SJSA1 (cell line): ENCODE measurements at regions not wholly inside any gene's neighbourhood (a gene's known extent, or its start where the extent isn't known, plus 50 kb on each side); places are given as distances from the start of the nearest gene placed in this dataset.

Experiments
- DNase-seq, 2 experiments: peaks; one replicate each; pipeline ENCODE4 v3.0.0-alpha.2; 2015 to 2020; ENCODE audit warnings: low spot score in 2 of 2, low read depth in 1 of 2
- H3K27ac ChIP-seq: fragments of 250-450 bp; sonication (Bioruptor Pico); 2 replicates; pipeline ENCODE4 v1.5.1; 2020; ENCODE audit warnings: mild to moderate bottlenecking, moderate library complexity
- H3K27me3 ChIP-seq: fragments of 250-450 bp; sonication (Bioruptor Pico); replicated peaks from 2 replicates; pipeline ENCODE4 v1.5.1; 2020; ENCODE audit warnings: mild to moderate bottlenecking, moderate library complexity
- H3K36me3 ChIP-seq: fragments of 250-450 bp; sonication (Bioruptor Pico); 2 replicates; pipeline ENCODE4 v1.5.1; 2020; ENCODE audit warnings: mild to moderate bottlenecking
- H3K4me1 ChIP-seq: fragments of 250-450 bp; sonication (Bioruptor Pico); replicated peaks from 2 replicates; pipeline ENCODE4 v1.6.1; 2021; ENCODE audit warnings: mild to moderate bottlenecking
- H3K4me3 ChIP-seq: fragments of 250-450 bp; sonication (Bioruptor Pico); 2 replicates; pipeline ENCODE4 v1.5.1; 2020; ENCODE audit warnings: mild to moderate bottlenecking
- H3K9me3 ChIP-seq: fragments of 250-450 bp; sonication (Bioruptor Pico); replicated peaks from 2 replicates; pipeline ENCODE4 v1.5.1; 2020; ENCODE audit warnings: mild to moderate bottlenecking

DNA sequence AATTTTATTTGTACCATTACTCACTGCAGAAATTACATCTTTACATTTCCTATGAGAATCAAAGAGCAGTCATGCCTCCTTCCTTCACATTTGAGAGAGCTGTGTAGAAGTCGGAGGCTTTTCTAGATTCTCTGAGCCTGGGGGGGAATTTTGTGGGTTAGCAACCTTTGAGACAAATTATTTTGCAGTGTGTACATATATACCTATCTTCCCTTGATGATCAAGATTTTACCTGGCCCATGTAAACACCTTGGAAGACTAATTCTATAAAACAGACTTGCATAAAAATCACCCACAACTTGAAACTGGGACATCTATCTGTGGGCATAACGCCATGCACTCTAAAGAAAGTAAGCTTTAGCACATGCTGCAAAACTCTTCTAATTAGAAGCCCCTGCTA lies 491.5 kb upstream of the MDFIC2 start:
- Histone ChIP-seq H3K4me1 (no peaks in the 10 kb centered on the region), H3K27me3 (no peaks in the 10 kb centered on the region), H3K4me3 (no peak overlapping the region), H3K9me3 (no peaks in the 10 kb centered on the region), H3K36me3 (no peaks in the 10 kb centered on the region), H3K27ac (no peak overlapping the region)
- no peak for DNase-seq

DNA sequence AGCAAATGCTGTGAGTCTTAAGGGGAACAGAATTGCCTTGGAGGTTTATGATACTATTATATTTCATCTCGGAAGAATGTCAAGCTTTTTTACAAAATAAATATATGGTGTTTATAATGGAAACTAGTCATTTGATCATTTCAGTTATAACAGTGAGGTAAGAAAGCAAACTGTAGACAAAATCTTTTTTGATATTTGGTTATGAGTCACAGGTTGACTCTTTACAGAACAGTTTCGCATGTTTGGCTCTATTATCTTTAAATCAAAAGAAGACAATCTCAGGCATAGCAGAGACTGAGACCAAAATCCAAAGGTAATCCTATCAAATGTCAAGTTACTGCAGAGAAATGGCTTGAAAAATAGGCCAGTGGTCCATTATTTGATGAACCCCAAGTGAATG lies 490.9 kb upstream of the MDFIC2 start:
- Histone ChIP-seq H3K36me3 (no peaks in the 10 kb centered on the region), H3K4me1 (no peaks in the 10 kb centered on the region), H3K9me3 (no peaks in the 10 kb centered on the region), H3K4me3 (no peak overlapping the region), H3K27ac (no peak overlapping the region), H3K27me3 (no peaks in the 10 kb centered on the region)
- DNase-seq = no peak

DNA sequence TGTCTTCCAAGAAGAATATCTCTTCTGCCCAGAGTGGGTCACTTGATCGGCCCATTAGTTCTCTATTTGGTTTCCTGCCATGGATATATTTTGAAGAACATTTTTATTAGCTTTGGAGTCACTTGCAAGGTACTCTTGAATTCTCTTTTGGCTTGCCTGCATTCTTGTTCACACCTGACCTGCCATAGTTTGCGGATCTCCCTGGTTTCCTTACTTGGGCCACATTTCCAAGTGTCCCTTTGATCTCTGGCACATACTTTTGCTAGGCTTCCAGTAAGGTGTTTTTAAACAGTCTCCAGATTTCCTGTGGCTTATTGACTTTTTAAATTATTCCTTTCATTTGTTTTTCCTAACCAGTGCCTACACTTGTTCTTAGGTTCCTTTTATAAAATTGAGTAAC lies 488.5 kb upstream of the MDFIC2 start:
- H3K36me3 ChIP-seq = no peaks in the 10 kb centered on the region
- H3K9me3 ChIP-seq = no peaks in the 10 kb centered on the region
- no peaks in the 10 kb centered on the region for H3K27me3 ChIP-seq
- no peak for DNase-seq
- H3K27ac ChIP-seq = no peak overlapping the region
- H3K4me1 ChIP-seq = no peaks in the 10 kb centered on the region
- no peak overlapping the region for H3K4me3 ChIP-seq

DNA sequence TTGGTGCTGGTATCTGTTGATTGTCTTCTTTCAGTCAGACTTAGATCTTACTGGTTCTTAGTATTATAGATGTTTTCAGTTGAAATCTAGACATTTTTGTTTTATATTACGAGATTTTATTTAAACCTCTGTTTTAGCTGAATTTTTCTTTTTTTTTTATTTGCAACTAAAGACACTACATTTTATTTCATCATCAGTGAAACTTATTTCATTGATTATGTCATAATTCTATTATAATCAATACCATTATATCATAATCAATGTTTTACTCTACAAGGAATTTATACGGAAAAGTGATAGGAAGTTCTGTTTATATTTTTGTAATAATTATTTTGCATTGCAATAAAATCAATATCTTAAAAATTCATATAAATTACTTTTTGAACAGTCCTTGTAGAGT lies 477.4 kb upstream of the MDFIC2 start:
- Histone ChIP-seq H3K4me3 (no peak overlapping the region), H3K36me3 (no peaks in the 10 kb centered on the region), H3K27ac (no peak overlapping the region), H3K27me3 (no peaks in the 10 kb centered on the region), H3K4me1 (no peaks in the 10 kb centered on the region), H3K9me3 (no peaks in the 10 kb centered on the region)
- DNase-seq = no peak

DNA sequence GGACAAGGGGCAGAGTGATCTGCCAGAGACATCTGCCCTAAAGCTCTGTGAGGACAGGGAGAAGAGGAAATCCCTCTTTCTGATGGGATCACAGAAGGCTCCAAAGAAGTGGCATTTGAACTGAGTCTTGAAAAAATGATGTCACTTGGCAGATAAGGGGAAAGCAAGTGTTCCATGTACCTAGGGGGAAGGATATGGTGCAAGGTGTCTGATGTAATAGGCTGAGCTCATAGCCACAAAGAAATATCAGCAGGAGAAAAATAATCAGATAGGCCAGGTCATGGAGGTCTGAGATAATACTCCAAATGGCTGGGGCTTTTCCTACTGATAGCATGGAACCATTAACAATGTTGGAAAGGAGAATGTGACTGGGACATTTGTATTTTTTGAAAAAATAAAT lies 468.4 kb upstream of the MDFIC2 start:
- no peak for DNase-seq
- Histone ChIP-seq H3K9me3 (no peaks in the 10 kb centered on the region), H3K36me3 (no peaks in the 10 kb centered on the region)

DNA sequence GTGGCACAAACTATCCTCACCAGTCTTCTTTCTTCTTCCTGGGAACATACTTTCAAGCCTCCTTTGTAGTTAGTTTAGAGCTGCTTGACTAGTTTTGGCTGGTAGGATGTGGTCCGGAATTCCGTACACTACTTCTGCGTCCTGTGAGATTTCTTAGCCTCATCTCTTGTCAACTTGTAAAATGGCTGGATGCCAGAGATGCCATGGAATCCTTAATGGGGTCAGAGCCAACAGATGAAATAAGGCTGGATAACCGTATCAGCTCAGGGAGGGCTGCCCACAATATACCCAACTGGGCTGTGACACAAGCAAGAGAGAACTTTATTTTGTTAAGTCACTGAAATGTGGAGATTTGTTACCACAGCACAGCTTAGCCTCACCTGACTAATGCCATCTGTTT lies 466.9 kb upstream of the MDFIC2 start:
- DNase-seq = no peak
- no peaks in the 10 kb centered on the region for H3K4me1 ChIP-seq
- no peaks in the 10 kb centered on the region for H3K9me3 ChIP-seq
- H3K4me3 ChIP-seq = no peak overlapping the region
- H3K36me3 ChIP-seq = no peaks in the 10 kb centered on the region
- no peak overlapping the region for H3K27ac ChIP-seq
- H3K27me3 ChIP-seq = no peaks in the 10 kb centered on the region

More for the DNA sequence above, 468.4 kb upstream of the MDFIC2 start:
- no peaks in the 10 kb centered on the region for H3K4me1 ChIP-seq
- H3K27ac ChIP-seq = no peak overlapping the region
- H3K27me3 ChIP-seq = no peaks in the 10 kb centered on the region
- H3K4me3 ChIP-seq = no peak overlapping the region

DNA sequence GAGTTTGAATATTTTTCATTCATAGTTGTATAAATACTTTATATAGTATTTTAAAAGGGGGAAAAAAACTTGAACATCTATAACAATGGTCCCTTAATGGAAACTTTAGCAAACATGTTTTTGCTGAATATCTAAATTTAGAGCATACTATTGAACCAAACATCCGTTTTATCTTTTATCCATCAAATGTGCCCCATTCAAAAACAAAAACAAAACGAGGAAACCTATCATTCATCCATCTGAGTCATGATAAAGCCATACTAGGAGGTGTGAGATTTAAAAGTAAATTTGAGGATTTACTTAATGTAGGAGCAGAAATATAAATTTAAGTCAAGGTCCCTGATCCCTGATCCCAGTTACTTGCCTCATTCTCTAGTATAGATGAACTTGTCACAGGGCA lies 463.6 kb upstream of the MDFIC2 start:
- Histone ChIP-seq H3K4me3 (no peak overlapping the region), H3K4me1 (no peaks in the 10 kb centered on the region; the same call in 1 of the 2 replicates), H3K27ac (no peak overlapping the region), H3K9me3 (no peaks in the 10 kb centered on the region), H3K36me3 (no peaks in the 10 kb centered on the region), H3K27me3 (no peaks in the 10 kb centered on the region)
- DNase-seq = no peak

DNA sequence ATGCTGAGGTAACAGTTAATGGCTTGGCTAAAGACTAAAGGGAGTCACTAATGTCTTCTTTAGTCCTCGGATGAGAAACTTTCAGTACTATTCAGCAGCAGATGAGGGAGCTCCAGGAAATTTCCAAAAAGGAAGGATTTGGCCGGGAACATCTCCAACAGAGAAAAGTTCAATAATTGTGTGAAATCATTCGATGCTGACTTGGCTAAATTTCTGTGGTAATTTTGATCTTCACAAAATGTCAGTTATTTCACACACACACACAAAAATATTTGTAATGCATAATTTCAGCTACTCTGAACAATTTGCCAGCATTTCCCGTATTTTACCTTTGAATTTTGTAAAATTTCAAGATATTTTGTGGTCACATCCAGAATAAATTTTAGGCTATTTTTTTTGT lies 462.8 kb upstream of the MDFIC2 start:
- Histone ChIP-seq H3K4me3 (no peak overlapping the region), H3K9me3 (no peaks in the 10 kb centered on the region), H3K27me3 (no peaks in the 10 kb centered on the region), H3K27ac (no peak overlapping the region), H3K36me3 (no peaks in the 10 kb centered on the region), H3K4me1 (peaks cover 4% of the 10 kb centered on the region)
- DNase-seq = no peak

DNA sequence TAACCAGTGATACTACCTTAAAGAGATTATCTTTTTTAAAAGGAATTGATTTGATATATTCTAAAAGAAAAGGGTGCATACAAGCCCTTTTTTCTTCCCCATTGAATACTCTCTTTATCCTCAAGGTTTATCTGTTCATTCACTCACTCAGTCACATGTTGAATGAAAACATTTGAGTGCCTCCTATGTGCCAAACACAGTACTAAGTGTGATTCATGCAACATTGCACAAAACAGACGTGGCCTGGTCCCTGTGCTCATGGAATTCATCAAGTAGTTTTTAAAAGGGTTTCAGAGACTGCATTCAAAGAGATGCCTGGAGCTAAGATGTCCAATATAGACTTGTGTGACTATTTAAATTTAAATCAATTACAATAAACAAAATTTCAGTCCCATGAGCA lies 462.2 kb upstream of the MDFIC2 start:
- Histone ChIP-seq H3K4me3 (no peak overlapping the region), H3K27ac (no peak overlapping the region), H3K9me3 (no peaks in the 10 kb centered on the region), H3K36me3 (no peaks in the 10 kb centered on the region), H3K4me1 (peaks cover 4% of the 10 kb centered on the region), H3K27me3 (no peaks in the 10 kb centered on the region)
- no peak for DNase-seq

DNA sequence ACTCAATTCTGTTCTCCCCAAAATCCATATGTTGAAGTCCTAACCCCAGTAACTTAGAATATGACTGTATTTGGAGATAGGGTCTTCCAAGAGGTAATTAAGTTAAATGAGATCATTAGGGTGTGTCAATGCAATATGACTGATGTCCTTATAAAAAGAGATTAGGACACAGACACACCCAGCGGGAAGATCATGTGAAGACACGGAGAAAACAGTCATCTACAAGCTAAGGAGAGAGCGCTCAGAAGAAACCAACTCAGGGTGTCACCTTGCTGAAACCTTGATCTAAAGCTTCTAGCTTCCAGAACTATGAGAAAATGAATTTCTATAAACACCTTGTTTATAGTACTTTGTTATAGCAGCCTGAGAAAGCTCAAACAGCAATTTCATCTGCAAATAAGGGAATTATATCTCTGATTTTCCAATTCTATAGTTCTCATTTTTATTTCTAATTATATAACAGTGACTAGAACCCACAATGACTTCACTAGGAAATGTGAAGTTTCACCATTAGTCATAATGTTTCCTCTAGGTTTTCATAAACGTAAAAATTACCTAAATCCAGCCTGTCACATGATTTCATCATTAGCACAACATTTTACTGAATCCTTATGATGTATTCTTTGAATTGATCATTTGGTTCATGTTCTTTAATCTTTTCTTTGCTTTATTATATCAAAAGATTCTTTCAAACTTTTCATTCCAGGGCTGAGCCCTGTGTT lies 459.1 kb upstream of the MDFIC2 start:
- no peak overlapping the region for H3K27ac ChIP-seq

DNA sequence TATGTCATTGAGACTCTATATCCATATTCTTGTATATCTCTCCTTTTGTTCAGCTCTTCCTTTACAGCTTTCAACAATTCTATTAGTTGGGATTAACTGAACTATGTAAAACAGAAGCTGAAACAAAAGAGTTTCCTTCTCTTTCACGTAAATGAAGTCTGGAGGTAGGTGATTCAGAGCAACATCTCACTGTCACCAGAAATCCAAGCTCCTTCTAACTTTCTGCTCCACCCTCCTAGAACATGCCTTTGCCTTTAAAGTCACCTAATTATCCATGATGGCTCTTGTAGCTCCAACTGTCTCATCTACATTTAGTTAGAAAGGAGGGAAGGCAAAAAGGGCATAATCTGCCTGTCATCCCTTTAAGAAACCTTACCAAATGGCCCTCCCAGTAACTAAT lies 458.2 kb upstream of the MDFIC2 start:
- DNase-seq = no peak
- no peak overlapping the region for H3K4me3 ChIP-seq
- H3K4me1 ChIP-seq = peaks cover 4% of the 10 kb centered on the region
- H3K27me3 ChIP-seq = no peaks in the 10 kb centered on the region
- H3K27ac ChIP-seq = no peak overlapping the region
- H3K9me3 ChIP-seq = no peaks in the 10 kb centered on the region
- no peaks in the 10 kb centered on the region for H3K36me3 ChIP-seq

More for the DNA sequence above, 459.1 kb upstream of the MDFIC2 start:
- no peaks in the 10 kb centered on the region for H3K36me3 ChIP-seq
- no peaks in the 10 kb centered on the region for H3K27me3 ChIP-seq
- no peaks in the 10 kb centered on the region for H3K9me3 ChIP-seq
- H3K4me1 ChIP-seq = peaks cover 4% of the 10 kb centered on the region
- no peak overlapping the region for H3K4me3 ChIP-seq
- DNase-seq = no peak

DNA sequence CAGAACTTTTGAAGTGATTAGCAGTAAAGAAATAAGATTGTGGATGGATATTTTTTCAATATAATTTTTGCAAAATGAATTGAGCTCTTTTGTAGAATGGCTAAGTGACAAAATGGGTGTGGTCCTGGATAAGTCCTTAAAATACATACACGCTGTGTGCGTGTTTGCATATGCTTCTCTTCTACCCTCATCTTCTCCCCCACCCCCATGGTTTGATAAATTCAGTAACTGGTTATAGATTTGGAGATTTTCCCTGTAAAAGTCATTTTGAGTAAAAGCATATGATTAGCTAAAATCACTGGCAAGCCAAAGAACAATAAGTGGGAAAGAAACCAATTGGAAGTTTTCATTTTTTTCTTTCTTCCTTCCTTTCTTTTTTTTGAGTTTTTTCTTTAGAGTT lies 453.9 kb upstream of the MDFIC2 start:
- H3K4me1 ChIP-seq = peaks cover 4% of the 10 kb centered on the region
- H3K27ac ChIP-seq = no peak overlapping the region
- H3K27me3 ChIP-seq = no peaks in the 10 kb centered on the region
- DNase-seq = no peak
- H3K4me3 ChIP-seq = no peak overlapping the region
- H3K36me3 ChIP-seq = no peaks in the 10 kb centered on the region
- no peaks in the 10 kb centered on the region for H3K9me3 ChIP-seq

DNA sequence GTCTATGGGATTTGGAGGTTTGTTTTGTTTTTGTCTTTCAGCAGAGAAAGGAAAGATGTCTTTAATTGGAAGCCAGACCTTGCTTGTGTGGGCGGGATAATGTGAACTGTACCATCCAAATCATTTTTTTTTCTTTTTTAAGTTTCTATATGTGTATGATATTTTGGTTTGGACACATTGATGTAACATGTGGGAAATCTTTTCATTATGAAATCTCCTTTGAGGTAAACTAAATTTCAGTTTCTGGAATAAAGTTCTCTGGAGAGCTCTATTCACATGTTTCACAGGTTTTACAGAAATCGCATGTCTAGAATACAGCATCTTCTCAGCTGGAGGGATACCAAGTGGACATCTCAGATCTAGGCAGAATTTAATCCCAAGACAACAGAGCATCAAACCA lies 451.5 kb upstream of the MDFIC2 start:
- no peaks in the 10 kb centered on the region for H3K27me3 ChIP-seq
- no peaks in the 10 kb centered on the region for H3K9me3 ChIP-seq
- no peak overlapping the region for H3K4me3 ChIP-seq
- no peaks in the 10 kb centered on the region for H3K36me3 ChIP-seq
- H3K27ac ChIP-seq = no peak overlapping the region
- H3K4me1 ChIP-seq = no peaks in the 10 kb centered on the region
- DNase-seq = no peak

DNA sequence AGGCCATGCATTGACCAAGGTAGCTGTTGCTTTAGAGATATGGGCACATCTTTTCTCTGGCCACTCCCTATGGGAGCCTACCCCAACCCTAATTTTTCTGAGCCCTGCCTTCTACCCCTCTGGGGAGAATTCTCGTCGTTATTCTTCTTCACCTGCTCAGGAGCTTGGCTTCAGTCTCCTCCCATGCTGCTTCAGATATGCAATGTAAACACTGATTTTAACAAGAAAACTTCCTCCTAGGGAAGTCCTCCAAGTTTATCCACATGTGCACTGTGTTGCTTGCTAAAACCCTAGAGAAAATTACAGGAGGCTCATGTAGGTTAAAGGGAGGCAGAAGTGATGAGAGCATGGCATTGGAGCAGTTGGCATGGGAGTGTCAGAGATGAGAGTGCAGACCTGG lies 445.2 kb upstream of the MDFIC2 start:
- Histone ChIP-seq H3K27me3 (no peaks in the 10 kb centered on the region), H3K4me3 (no peak overlapping the region), H3K36me3 (no peaks in the 10 kb centered on the region), H3K27ac (no peak overlapping the region), H3K9me3 (no peaks in the 10 kb centered on the region), H3K4me1 (no peaks in the 10 kb centered on the region)
- no peak for DNase-seq

DNA sequence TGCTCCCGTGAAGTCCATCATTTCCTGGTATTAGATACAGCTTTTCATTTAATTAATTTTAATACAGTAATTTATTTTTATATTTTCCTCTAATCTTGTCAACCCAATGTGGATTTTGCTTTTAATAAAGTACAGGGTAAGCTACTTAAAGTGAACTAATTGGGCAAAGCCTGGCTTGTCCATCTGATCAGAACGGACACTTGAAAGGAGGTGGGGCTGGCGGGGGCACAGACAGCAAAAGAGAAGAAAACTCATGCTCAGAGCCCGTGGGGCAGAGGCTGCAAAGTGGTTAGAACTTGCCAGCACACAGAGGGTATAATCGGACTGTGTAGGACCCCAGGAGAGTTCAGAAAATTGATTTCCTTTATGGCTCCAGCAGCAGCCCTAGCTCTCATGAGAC lies 443.1 kb upstream of the MDFIC2 start:
- H3K27ac ChIP-seq = no peak overlapping the region
- H3K4me3 ChIP-seq = no peak overlapping the region
- no peaks in the 10 kb centered on the region for H3K4me1 ChIP-seq
- H3K36me3 ChIP-seq = no peaks in the 10 kb centered on the region
- no peaks in the 10 kb centered on the region for H3K27me3 ChIP-seq
- no peak for DNase-seq
- no peaks in the 10 kb centered on the region for H3K9me3 ChIP-seq
